ENCODE measurements at regions not wholly inside any gene's neighbourhood (a gene's known extent, or its start where the extent isn't known, plus 50 kb on each side); places are given as distances from the start of the nearest gene placed in this dataset.

DNA sequence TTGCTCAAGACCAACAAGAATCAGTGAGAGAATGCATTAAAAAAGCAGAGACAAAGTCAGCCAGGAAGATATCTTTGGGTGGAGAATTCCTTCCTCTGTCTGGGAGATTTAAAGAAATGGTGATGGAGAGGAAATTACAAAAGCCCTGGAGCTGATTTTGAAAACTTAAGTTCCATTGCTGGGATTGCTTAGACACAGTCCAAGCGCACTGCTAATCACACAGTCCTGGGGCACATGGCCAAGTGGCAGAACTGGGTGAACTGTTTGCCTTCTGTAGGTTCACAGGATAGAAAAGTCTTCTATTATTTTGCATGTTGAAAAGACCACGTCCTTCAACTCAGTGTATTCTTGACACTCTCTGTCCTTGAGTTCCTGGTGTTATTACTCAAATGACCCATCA, 284.9 kb upstream of the FBXL7 start:
- TF ChIP-seq, protein P1, sequence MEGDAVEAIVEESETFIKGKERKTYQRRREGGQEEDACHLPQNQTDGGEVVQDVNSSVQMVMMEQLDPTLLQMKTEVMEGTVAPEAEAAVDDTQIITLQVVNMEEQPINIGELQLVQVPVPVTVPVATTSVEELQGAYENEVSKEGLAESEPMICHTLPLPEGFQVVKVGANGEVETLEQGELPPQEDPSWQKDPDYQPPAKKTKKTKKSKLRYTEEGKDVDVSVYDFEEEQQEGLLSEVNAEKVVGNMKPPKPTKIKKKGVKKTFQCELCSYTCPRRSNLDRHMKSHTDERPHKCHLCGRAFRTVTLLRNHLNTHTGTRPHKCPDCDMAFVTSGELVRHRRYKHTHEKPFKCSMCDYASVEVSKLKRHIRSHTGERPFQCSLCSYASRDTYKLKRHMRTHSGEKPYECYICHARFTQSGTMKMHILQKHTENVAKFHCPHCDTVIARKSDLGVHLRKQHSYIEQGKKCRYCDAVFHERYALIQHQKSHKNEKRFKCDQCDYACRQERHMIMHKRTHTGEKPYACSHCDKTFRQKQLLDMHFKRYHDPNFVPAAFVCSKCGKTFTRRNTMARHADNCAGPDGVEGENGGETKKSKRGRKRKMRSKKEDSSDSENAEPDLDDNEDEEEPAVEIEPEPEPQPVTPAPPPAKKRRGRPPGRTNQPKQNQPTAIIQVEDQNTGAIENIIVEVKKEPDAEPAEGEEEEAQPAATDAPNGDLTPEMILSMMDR (conservative IDR thresholded peaks at IDR 0.05), result no peak
- H3K27ac ChIP-seq, result no peak overlapping the region

DNA sequence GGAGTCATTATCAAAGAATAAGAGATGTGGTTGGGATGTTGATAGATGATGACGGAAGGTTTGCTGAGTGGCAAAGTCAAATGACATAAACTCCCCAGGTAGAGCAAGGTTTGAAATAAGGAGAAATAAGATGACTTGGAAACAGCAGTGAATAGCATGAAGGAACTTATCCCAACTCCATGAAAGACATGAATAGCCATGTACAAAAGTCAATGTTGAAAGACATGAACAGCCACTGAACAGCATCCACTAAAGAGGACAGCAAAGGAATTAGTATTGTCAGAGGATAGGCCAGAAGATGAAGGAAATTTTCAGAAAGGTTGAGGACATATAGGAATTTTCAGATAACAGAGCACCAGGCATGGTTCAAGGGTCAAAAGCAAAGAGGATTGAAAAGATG, 286.0 kb upstream of the FBXL7 start:
- H3K27ac ChIP-seq, result no peak overlapping the region
- TF ChIP-seq, protein P1 (conservative IDR thresholded peaks at IDR 0.05), result no peak

DNA sequence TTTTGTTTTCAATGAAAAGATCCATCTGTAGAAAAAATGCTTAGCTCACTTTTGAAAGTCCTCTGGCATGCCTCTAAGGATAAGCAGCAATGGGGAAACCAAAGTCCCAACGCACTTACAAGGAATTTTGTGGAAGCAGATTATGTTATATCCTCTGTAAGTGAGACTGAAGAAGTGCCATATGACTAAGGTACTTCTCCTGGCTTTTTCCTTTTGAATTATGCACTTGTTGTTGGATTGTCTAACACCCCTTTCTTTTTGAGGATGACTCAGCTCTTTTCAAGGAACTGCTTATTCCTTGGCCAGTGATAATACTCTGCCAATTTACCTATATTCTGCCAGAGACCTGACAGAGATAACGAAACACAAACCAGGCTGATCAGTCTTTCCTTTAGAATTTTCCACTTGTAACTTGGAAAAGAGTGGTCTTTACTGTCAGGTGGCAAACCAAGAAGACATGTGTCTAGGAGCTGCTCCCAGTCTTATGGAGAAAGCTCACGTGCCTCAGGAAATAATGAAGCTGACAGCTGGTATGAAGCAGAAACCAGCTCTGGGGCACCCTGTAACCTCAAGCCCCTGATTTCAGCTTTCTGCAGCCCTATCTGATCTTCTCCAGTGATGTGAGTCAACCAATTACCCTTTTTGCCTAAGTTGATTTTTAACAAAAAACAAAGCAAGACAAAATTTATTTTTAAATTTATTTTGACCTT, 290.8 kb upstream of the FBXL7 start:
- no peak overlapping the region for H3K27ac ChIP-seq
- TF ChIP-seq, protein P1 (conservative IDR thresholded peaks at IDR 0.05), result no peak

DNA sequence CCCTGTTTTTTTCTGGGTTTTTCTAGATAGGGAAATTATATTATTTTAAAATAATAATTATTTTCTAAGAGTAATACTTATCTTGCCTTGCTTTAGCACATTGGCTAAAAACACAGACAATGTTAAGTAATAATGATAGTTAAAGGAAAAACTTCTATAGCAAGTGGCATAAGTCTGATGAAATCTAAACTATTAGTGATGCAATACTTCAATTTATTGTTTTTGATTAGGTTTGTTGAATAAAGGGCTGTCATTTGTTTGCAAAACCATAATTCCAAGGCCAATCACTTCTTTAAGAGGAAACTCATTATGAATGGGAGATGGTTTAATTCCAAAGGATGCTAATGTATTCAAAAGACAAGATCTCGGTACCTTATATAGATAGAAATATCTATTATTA, 293.8 kb upstream of the FBXL7 start:
- TF ChIP-seq, protein P1 (conservative IDR thresholded peaks at IDR 0.05), result no peak
- H3K27ac ChIP-seq, result no peak overlapping the region

DNA sequence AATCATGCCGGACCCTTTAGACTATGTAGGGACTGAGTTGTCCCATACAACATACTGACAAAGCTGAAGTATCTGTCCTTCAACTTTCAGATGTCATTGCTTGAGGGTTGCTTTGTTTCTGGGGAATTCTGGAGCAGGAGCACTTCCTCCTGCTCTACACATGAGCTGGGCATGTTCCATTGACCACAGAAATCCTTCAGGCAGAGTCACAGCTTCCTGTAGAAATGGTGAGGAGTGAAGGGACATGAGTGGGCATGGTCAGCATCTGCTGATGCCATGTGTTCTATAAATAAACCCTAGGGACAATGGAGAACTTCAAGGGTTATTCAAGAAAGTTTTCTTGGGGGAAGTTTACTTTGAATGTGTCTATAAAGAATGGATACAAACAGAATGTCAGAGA, 296.6 kb upstream of the FBXL7 start:
- TF ChIP-seq, protein P1 (conservative IDR thresholded peaks at IDR 0.05), result no peak
- H3K27ac ChIP-seq, result no peak overlapping the region

DNA sequence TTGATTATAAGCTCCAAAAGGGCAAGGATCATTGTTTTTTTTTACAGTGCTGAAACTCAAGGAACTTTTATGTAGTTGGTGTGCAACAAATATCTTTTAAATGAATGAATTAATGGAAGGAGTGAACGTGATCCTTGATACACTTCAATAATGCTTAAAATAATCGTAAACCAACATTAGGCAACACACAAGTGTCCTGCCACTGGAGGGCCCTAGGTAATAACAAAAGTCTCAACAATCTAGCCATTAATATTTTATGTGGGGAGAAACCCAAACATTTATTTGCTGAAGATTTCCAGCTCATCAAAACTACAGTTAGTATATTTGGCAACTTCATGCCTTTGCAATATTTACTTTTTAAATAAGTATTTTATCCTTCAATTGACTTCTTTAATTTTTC, 309.0 kb upstream of the FBXL7 start:
- TF ChIP-seq, protein P1 (conservative IDR thresholded peaks at IDR 0.05), result peak; percentile 55

DNA sequence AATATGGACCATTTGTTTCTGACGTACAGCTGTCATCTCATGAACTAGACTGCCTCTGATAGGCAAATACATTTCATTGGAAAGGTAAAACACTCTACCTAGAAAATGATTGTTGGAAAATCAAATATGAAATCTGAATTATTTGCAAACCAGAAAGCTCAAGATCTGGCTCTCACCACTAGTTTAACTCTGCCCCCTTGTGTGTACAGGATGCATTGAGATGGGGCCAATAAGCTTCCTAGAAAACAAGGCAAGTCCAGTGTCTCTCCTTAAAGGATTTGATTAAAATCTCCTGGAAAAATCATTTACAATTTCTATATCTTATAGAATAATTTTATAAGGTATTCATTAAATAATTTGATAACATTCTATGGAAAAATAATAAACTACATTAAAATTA, 311.9 kb upstream of the ANKH start:
- TF ChIP-seq, protein P1 (conservative IDR thresholded peaks at IDR 0.05), result peak; percentile 71
- no peak overlapping the region for H3K27ac ChIP-seq

More for the DNA sequence above, 309.0 kb upstream of the FBXL7 start:
- H3K27ac ChIP-seq, result no peak overlapping the region

All from VCaP (cell line).